ENCODE measurements at regions not wholly inside any gene's neighbourhood (a gene's known extent, or its start where the extent isn't known, plus 50 kb on each side); places are given as distances from the start of the nearest gene placed in this dataset.

DNA sequence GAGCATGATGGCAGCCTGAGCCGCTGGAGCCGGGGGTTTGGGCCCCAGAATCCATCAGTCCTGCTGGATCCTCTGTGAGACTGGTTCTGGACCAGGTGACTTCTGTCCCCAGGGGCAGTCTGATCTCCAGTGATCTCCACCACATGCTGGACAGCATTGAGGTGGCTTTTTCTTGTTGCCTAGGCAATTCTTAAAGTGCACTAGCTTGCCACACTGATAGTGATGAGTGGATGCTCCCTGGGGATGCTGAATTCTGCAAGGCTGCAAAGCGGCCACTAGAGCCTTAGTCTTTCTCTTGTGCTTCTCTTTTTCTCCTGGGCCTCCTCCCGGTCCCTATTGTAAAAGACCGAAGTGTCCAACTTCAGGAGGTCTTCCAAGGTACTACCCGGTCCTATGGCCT is 70.4 kb upstream of the ATP11B start:
- TF ChIP-seq POLR2A (IDR thresholded peaks at IDR 0.05; ENCODE audit: low read depth) (no peak), POLR2AphosphoS5 (IDR thresholded peaks at IDR 0.05) (no peak)

Measured in esophagus muscularis mucosa (tissue), 2 donors.